IPS-20b (cell line): ENCODE measurements at regions not wholly inside any gene's neighbourhood (a gene's known extent, or its start where the extent isn't known, plus 50 kb on each side); places are given as distances from the start of the nearest gene placed in this dataset.
"Not testable (repeated sequence)": the region's sequence is repeated elsewhere in the genome, so short reads cannot be mapped to it uniquely, and the experiment has no call there.

ENCODE experiments used
- H3K27ac ChIP-seq: one replicate; pipeline ENCODE4 v1.5.1; 2013; ENCODE audit warnings: low read length
- H3K27me3 ChIP-seq: 2 replicates; pipeline ENCODE4 v1.6.1; 2013; ENCODE audit warnings: mild to moderate bottlenecking, low read length, inconsistent platforms; ENCODE audit not compliant: insufficient read depth
- H3K36me3 ChIP-seq: 2 replicates; pipeline ENCODE4 v1.6.1; 2013; ENCODE audit warnings: low read depth, mild to moderate bottlenecking, inconsistent platforms, low read length, moderate library complexity; ENCODE audit not compliant: insufficient read depth
- H3K4me1 ChIP-seq: 2 replicates; pipeline ENCODE4 v1.6.1; 2013; ENCODE audit warnings: mild to moderate bottlenecking, control low read depth, inconsistent platforms, low read length, moderate library complexity; ENCODE audit not compliant: insufficient read depth
- H3K4me3 ChIP-seq: 2 replicates; pipeline ENCODE4 v1.5.1; 2013; ENCODE audit warnings: mild to moderate bottlenecking, low read length, inconsistent platforms
- H3K9ac ChIP-seq: 2 replicates; pipeline ENCODE4 v1.6.1; 2013; ENCODE audit warnings: low read depth, mild to moderate bottlenecking, inconsistent platforms, low read length, moderate library complexity
- H3K9me3 ChIP-seq: 2 replicates; pipeline ENCODE4 v1.6.1; 2013; ENCODE audit warnings: mild to moderate bottlenecking, low read depth, low read length, inconsistent platforms; ENCODE audit not compliant: insufficient read depth

DNA sequence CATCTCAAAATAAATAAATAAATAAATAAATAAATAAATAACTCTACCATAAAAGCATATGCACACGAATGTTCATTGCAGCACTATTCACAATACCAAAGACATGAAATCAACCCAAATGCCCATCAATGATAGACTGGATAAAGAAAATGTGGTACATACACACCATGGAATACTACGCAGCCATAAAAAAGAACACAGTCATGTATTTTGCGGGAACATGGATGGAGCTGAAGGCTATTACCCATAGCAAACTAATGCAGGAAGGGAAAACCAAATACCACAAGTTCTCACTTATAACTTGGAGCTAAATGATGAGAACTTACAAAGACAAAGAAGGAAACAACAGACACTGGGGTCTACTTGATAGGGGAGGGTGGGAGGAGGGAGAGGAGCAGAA lies 94.1 kb upstream of the CCDC71L start:
- not testable (repeated sequence) for H3K4me1 ChIP-seq, H3K27ac ChIP-seq, H3K36me3 ChIP-seq, H3K27me3 ChIP-seq, H3K4me3 ChIP-seq, H3K9ac ChIP-seq
- H3K9me3 ChIP-seq, result peaks cover 13% of the 10 kb centered on the region

DNA sequence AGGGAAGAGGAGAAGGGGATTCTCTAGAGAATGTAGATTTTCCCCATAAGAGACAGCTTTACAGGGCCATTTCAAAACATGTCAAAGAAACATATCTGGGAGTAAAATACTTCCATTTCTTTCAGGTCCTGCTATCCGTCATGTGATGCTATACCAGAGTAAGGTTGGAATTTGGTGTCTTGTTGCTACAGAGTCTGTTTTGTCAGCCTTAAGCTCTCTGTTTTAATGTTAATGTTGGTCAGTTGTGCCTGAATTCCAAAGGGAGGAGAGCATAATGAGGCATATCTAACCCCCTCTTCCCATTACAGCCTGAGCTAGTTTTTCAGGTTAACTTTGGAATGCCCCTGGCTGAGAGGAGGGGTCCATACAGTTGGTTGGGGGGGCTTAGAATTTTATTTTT lies 94.7 kb upstream of the CCDC71L start:
- Histone ChIP-seq H3K27ac (no peak overlapping the region), H3K4me1 (no peaks in the 10 kb centered on the region), H3K9ac (no peak overlapping the region), H3K36me3 (no peaks in the 10 kb centered on the region), H3K4me3 (no peak overlapping the region), H3K9me3 (peaks cover 13% of the 10 kb centered on the region), H3K27me3 (no peaks in the 10 kb centered on the region)

DNA sequence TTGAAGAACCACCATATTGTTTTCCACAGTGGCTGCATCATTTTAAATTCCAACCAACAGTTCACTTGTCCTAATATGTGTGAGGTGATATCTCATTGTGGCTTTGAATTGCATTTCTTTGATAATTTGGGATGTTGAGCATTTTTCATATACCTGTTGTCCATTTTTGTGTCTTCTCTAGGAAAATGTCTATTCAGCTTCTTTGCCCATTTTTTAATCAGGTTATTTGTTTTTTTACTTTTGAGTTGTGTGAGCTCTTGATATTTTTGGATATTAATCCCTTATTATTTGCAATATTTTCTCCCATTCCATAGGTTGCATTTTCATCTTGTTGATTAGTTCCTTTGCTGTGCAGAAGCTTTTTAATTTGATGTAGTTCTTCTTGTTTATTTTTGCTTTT lies 95.1 kb upstream of the CCDC71L start:
- Histone ChIP-seq H3K4me1 (no peaks in the 10 kb centered on the region), H3K9ac (no peak overlapping the region), H3K27me3 (no peaks in the 10 kb centered on the region), H3K36me3 (no peaks in the 10 kb centered on the region), H3K4me3 (no peak overlapping the region), H3K9me3 (peaks cover 13% of the 10 kb centered on the region), H3K27ac (no peak overlapping the region)

DNA sequence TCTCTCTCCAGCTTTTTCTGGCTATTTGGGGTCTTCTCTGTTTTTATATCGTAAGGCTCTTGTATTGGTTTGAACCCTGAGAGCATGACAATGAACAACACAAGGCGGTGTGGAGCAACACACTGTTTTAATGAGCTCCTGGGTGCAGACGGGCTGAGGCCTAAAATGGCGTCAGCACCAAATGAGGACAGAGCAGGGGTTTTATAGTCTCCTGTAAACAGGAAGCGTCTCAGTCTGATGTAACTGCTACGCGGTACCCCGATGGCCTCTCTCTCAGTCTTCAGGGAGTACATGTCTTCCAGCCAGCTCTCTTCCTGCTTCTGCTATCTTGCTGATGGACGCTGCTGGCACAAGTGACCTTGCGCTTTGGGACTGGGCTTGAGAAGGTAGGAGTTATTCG lies 95.9 kb upstream of the CCDC71L start:
- Histone ChIP-seq H3K4me3 (no peak overlapping the region), H3K4me1 (no peaks in the 10 kb centered on the region), H3K9me3 (peaks cover 13% of the 10 kb centered on the region), H3K27ac (no peak overlapping the region), H3K36me3 (no peaks in the 10 kb centered on the region), H3K9ac (no peak overlapping the region), H3K27me3 (no peaks in the 10 kb centered on the region)

DNA sequence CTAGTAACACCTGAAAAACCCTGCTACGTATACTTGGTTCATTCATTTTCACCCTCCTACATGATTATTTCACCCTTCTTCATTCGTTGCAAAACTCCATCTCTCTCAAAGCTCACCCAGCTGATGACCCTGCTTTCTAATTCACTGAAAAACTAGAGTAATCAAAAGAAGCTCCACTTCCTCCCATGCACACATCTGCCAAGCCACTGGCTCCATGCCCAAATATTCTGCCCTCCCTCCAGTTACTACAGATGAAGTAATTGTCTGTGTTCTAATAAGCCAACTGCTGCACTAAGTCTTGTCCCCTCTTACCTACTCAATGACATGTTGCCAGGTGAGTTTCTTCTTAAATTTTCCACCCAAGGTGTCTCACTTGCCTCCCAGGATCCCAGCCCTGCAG lies 96.9 kb upstream of the CCDC71L start:
- Histone ChIP-seq H3K4me3 (no peak overlapping the region), H3K27ac (no peak overlapping the region)

DNA sequence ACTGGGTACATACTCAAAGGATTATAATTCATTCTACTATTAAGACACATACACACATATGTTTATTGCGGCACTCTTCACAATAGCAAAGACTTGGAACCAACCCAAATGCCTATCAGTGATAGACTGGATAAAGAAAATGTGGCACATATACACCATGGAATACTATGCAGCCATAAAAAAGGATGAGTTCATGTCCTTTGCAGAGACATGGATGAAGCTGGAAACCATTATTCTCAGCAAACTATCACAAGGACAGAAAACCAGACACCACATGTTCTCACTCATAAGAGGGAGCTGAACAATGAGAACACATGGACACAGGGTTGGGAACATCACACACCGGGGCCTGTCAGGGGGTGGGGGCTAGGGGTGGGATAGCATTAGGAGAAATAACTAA lies 101.9 kb upstream of the CCDC71L start:
- not testable (repeated sequence) for H3K4me3 ChIP-seq, H3K9me3 ChIP-seq, H3K27ac ChIP-seq, H3K36me3 ChIP-seq, H3K4me1 ChIP-seq, H3K9ac ChIP-seq, H3K27me3 ChIP-seq

More for the DNA sequence above, 96.9 kb upstream of the CCDC71L start:
- Histone ChIP-seq H3K9ac (no peak overlapping the region), H3K27me3 (no peaks in the 10 kb centered on the region), H3K4me1 (no peaks in the 10 kb centered on the region), H3K9me3 (peaks cover 13% of the 10 kb centered on the region), H3K36me3 (no peaks in the 10 kb centered on the region)

DNA sequence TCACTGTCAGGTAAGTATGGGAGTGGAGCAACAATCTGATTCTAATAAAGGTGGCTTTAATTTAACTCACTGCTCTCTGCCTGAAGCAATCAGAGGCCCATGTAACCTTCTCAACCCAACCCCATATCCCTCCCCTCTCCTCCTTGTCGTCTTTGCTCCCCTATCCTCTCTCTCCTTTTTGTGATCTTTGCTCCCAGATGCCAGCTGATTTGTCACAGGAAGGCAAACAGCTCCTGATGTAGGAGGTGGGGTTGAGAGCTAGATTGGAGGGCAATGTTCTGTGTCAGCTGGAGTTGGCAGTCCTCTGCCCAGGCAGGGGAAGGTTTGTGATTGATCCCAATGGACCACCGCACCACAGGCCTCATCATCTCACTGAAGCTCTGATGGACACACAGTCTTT lies 101.4 kb upstream of the PIK3CG start:
- no peak overlapping the region for H3K9ac ChIP-seq
- no peaks in the 10 kb centered on the region for H3K27me3 ChIP-seq
- no peak overlapping the region for H3K4me3 ChIP-seq
- H3K36me3 ChIP-seq, result no peaks in the 10 kb centered on the region
- H3K4me1 ChIP-seq, result no peaks in the 10 kb centered on the region
- H3K9me3 ChIP-seq, result no peaks in the 10 kb centered on the region
- no peak overlapping the region for H3K27ac ChIP-seq

DNA sequence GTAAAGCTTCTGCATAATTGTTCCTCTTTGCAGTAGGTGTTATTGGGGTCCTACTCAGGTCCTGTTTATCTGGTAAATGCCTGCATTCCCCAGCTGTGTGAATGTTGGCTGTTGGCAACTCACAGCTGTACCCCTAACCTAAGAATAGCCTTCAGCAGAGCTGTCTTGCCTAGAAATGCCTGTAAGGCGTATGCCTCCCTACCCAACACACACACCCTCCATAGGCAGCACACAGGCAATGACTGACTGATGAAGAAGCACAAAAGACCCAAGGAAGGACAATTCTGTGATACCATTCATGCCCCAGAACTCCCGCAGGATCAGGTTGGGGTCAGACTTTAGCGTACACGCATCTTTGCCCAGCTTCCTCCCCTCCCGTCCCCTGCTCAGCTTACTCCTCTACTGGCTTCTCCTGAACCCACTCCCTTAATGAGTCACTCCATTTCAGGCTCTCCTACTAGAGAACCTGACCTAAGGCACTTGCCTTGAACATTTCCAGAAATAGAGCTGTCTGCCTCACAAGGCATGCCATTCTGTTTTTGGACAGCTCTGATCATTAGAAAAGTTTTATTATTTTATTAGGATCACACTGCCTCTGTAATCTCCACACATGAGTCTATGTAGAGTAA lies 99.2 kb upstream of the PIK3CG start:
- H3K27me3 ChIP-seq, result no peaks in the 10 kb centered on the region
- no peaks in the 10 kb centered on the region for H3K9me3 ChIP-seq
- no peaks in the 10 kb centered on the region for H3K36me3 ChIP-seq
- no peak overlapping the region for H3K27ac ChIP-seq
- H3K4me3 ChIP-seq, result no peak overlapping the region
- H3K4me1 ChIP-seq, result no peaks in the 10 kb centered on the region
- H3K9ac ChIP-seq, result no peak overlapping the region

DNA sequence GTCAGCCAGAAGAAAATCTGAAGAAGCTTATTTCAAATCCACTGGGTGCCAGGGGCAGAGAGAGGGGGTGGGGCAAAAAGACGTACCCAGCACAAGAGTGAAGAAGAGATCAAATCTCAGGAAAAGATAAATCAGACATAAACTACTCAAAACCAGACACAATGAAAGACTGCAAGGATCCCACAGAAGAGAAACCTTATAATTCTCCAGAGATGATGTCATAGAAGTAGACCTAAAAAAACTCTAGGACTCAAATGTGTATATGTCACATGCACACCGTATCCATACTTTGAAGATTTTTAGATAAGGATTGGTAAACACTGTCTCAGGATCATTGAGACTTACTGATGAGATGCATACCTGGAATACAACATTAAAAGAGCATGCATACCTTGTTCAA lies 98.5 kb upstream of the PIK3CG start:
- no peak overlapping the region for H3K9ac ChIP-seq
- no peaks in the 10 kb centered on the region for H3K27me3 ChIP-seq
- no peak overlapping the region for H3K4me3 ChIP-seq
- no peaks in the 10 kb centered on the region for H3K36me3 ChIP-seq
- H3K4me1 ChIP-seq, result no peaks in the 10 kb centered on the region
- no peak overlapping the region for H3K27ac ChIP-seq
- H3K9me3 ChIP-seq, result no peaks in the 10 kb centered on the region

DNA sequence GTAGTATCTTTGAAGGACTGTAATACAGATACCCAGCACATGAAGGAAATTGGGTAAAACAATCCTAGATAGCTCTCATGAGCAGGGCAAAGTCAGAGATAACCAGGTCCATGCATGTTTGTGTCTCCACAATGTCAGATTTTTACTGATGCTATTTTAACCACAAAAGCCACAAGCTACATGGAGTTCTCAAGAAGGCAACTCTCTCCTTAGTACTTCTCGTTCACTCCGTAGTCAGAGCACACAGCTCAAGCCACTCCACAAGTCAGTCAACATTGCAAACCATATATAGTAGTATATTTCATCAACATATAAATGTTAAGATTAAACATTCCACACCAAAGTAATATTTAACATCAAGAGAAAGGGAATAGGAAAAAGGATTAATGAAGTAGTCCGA lies 98.0 kb upstream of the PIK3CG start:
- H3K36me3 ChIP-seq, result no peaks in the 10 kb centered on the region
- no peak overlapping the region for H3K9ac ChIP-seq
- no peaks in the 10 kb centered on the region for H3K4me1 ChIP-seq

DNA sequence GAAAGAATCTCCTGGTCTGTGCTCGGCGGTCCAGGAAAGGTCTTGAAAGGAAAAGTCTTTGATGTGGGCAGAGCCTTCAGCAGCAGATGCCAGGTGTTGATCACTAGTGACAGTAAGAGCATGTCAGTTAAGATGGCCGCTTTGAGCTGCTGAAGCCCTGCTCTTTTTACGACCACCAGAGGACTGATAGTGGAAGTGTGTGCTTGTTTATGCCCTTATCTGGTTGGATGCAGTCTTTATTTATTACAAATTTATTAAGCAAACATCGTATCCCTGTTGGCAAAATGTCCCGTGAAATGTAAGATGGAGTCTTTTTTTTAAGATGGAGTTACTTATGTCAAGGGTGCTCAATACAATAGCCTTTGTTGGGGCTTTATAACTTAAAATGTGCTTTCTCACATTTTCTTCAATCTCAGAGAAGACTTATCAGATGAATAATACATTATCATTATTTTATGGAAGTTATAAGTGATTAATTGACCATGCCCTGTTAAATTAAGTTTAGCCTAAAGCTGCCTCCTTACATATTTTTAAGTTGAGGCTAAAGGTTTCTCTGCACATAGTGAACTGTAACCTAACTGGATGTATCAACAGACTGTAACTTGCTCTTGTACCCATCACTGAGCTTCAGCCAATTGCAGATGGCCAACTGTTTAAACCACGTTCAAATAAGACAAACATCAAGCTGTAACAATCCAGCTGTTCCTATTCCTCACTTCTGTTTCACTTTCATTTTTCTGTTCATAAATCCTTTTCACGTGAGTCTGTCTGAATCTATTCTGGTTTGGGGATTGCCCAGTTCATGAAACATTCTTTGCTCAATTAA lies 97.4 kb upstream of the PIK3CG start:
- H3K4me1 ChIP-seq, result no peaks in the 10 kb centered on the region
- H3K27me3 ChIP-seq, result no peaks in the 10 kb centered on the region
- H3K9ac ChIP-seq, result no peak overlapping the region
- H3K36me3 ChIP-seq, result no peaks in the 10 kb centered on the region
- H3K9me3 ChIP-seq, result no peaks in the 10 kb centered on the region
- H3K4me3 ChIP-seq, result no peak overlapping the region
- no peak overlapping the region for H3K27ac ChIP-seq

More for the DNA sequence above, 98.0 kb upstream of the PIK3CG start:
- Histone ChIP-seq H3K27ac (no peak overlapping the region), H3K9me3 (no peaks in the 10 kb centered on the region), H3K27me3 (no peaks in the 10 kb centered on the region), H3K4me3 (no peak overlapping the region)

DNA sequence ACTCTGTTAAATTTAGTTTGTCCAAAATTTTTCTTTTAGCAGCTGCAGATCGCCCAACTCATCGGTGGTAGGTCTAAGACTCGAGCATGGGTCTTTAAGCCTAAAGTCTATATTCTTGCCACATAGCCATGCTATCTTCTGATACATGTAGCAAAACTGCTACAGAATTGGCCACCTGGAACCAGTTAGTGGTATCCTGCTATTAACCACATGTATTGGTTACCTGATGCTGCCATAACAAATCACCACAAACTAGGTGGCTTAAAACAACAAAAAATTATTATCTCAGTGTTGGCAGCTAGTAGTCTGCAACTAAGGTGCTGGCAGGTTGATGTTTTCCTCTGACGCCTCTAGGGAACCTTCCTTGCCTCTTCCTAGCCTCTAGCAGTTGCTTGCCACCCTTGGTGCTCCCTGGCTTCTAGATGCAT lies 96.7 kb upstream of the PIK3CG start:
- Histone ChIP-seq H3K4me1 (no peaks in the 10 kb centered on the region), H3K36me3 (no peaks in the 10 kb centered on the region), H3K4me3 (no peak overlapping the region), H3K9me3 (no peaks in the 10 kb centered on the region), H3K9ac (no peak overlapping the region), H3K27me3 (no peaks in the 10 kb centered on the region), H3K27ac (no peak overlapping the region)
